Ovary (tissue), 7 donors: ENCODE measurements at regions not wholly inside any gene's neighbourhood (a gene's known extent, or its start where the extent isn't known, plus 50 kb on each side); places are given as distances from the start of the nearest gene placed in this dataset.
"Not testable (repeated sequence)": the region's sequence is repeated elsewhere in the genome, so short reads cannot be mapped to it uniquely, and the experiment has no call there.

Source experiments
- DNase-seq, 5 donors: peaks; one replicate each; pipeline ENCODE4 v3.0.0-alpha.2; 2019 to 2020
- H3K27ac ChIP-seq, 2 donors: fragments of 200-600 bp; one replicate each; pipeline versions ENCODE4 v1.5.1 to v1.8.0; 2019 to 2022
- H3K27me3 ChIP-seq: fragments of 200-600 bp; one replicate; pipeline ENCODE4 v1.8.0; 2022
- H3K36me3 ChIP-seq: fragments of 200-600 bp; sonication (generic); one replicate; pipeline ENCODE4 v1.5.1; 2019
- H3K4me1 ChIP-seq: one replicate; pipeline ENCODE4 v1.8.1; 2013; ENCODE audit warnings: mild to moderate bottlenecking, moderate library complexity; ENCODE audit not compliant: insufficient read depth
- H3K4me3 ChIP-seq: fragments of 200-600 bp; sonication (generic); one replicate; pipeline ENCODE4 v1.5.1; 2017
- H3K9me3 ChIP-seq, 2 donors: fragments of 200-600 bp in 1 of 2; sonication (generic) in 1 of 2; one replicate each; pipeline versions ENCODE4 v1.5.1 to v1.8.1; 2013 to 2019; ENCODE audit warnings: mild to moderate bottlenecking in 1 of 2, moderate library complexity in 1 of 2
- EP300 ChIP-seq: sonication (generic); formaldehyde crosslinking; IDR thresholded peaks from one replicate; pipeline ENCODE4 v1.6.1; 2017; ENCODE audit warnings: antibody characterized with exemption
- POLR2A ChIP-seq: fragments of 450-650 bp; IDR thresholded peaks from one replicate; pipeline ENCODE4 v1.6.1; 2017; ENCODE audit warnings: antibody characterized with exemption, mild to moderate bottlenecking, moderate library complexity
- WGBS, 3 donors: extraction: QIAGEN DNeasy Blood & Tissue Kit in 1 of 3; methylation state at CpG; one replicate each; pipeline versions ENCODE4 v1.1.5 to v1.1.7; 2013 to 2017; 5-methylcytosine and 5-hydroxymethylcytosine counted together
- intact Hi-C, 4 donors: fragments of 100-400 bp; cut with DNase I; formaldehyde crosslinking; loops; one replicate each; pipeline versions ENCODE4 v1.11.0 to v1.15.1; 2022 to 2023
- TF ChIP-seq, protein P1 (sequence below), 3 donors: fragments of 450-650 bp in 2 of 3; fragments of 200-600 bp in 1 of 3; IDR thresholded peaks; one replicate each; pipeline versions ENCODE4 v1.5.1 to v1.8.0; 2016 to 2022; ENCODE audit warnings: antibody characterized with exemption in 3 of 3, mild to moderate bottlenecking in 1 of 3
- donor health status: DM: no; HTN: no; CAD: no; lungs with moderate emphysema.
- donor health status: DM: no; HTN: no; CAD: no.
- donor health status: Bipolar disorder and iron deficiency.
- donor health status: DM: no; HTN: no; CAD: no.
- donor health status: DM: yes; HTN: yes; CAD: no.

GRCh38 chr12:19916974-19917373, 451.4 kb upstream of the PDE3A start:
- Histone ChIP-seq H3K4me3 (no peak overlapping the region), H3K27me3 (no peaks in the 10 kb centered on the region), H3K36me3 (no peaks in the 10 kb centered on the region), H3K4me1 (no peaks in the 10 kb centered on the region), H3K27ac (no peak overlapping the region), H3K9me3 (no peaks in the 10 kb centered on the region)
- 86 to 89% (median 88%) methylated on average over 3 of the region's 3 CpGs for WGBS, 3 donors
- no peak for DNase-seq
- intact Hi-C loops = loop anchor here in 1 of 4 donors (10.0 kb wide), 1 partner anchor 458 kb away; no protein-coding TSS in a partner anchor
- TF ChIP-seq EP300 (no peak), POLR2A (no peak)
- TF ChIP-seq, protein P1, sequence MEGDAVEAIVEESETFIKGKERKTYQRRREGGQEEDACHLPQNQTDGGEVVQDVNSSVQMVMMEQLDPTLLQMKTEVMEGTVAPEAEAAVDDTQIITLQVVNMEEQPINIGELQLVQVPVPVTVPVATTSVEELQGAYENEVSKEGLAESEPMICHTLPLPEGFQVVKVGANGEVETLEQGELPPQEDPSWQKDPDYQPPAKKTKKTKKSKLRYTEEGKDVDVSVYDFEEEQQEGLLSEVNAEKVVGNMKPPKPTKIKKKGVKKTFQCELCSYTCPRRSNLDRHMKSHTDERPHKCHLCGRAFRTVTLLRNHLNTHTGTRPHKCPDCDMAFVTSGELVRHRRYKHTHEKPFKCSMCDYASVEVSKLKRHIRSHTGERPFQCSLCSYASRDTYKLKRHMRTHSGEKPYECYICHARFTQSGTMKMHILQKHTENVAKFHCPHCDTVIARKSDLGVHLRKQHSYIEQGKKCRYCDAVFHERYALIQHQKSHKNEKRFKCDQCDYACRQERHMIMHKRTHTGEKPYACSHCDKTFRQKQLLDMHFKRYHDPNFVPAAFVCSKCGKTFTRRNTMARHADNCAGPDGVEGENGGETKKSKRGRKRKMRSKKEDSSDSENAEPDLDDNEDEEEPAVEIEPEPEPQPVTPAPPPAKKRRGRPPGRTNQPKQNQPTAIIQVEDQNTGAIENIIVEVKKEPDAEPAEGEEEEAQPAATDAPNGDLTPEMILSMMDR (IDR thresholded peaks at IDR 0.05) = no peak

- H3K4me1 ChIP-seq, H3K27me3 ChIP-seq, H3K9me3 ChIP-seq, H3K36me3 ChIP-seq, DNase-seq, H3K27ac ChIP-seq, H3K4me3 ChIP-seq, intact Hi-C loops: not testable (repeated sequence)
- WGBS, 3 donors = 91 to 95% (median 93%) methylated on average over 2 of the region's 2 CpGs
Observed at GRCh38 chr12:19921716-19922115, 446.6 kb upstream of the PDE3A start.

DNA sequence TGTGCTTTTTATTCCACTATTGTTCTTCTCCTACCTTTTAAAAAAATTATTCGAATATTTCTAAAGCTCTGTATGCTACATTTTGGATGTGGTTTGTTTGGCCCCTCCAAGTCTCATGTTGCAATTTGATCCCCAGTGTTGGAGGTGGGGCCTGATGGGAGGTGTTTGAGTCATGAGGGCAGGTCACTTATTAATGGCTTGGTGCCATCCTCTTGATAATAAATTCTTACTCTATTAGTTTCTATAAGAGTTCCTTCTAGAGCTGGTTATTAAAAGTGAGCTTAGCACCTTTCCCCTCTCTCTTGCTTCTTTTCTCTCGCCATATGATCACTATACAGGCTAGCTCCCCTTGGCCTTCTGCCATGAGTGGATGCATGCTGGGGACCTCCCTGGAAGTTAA, 445.6 kb upstream of the PDE3A start:
- Histone ChIP-seq H3K9me3 (no peaks in the 10 kb centered on the region), H3K4me1 (no peaks in the 10 kb centered on the region), H3K27me3 (no peaks in the 10 kb centered on the region), H3K36me3 (no peaks in the 10 kb centered on the region), H3K27ac (no peak overlapping the region), H3K4me3 (no peak overlapping the region)
- no peak for DNase-seq
- intact Hi-C loops = no loop called here
- TF ChIP-seq, protein P1 (IDR thresholded peaks at IDR 0.05) = no peak
- TF ChIP-seq POLR2A (no peak), EP300 (no peak)
- WGBS, 3 donors = 96 to 97% (median 96%) methylated on average over 2 of the region's 2 CpGs

GRCh38 chr12:19924360-19924759, 444.0 kb upstream of the PDE3A start:
- no peak for TF ChIP-seq POLR2A
- TF ChIP-seq, protein P1 (IDR thresholded peaks at IDR 0.05) = no peak
- TF ChIP-seq EP300 = no peak

GRCh38 chr12:19925841-19926240, 442.5 kb upstream of the PDE3A start:
- TF ChIP-seq, protein P1 (IDR thresholded peaks at IDR 0.05) = no peak
- DNase-seq = no peak
- Histone ChIP-seq H3K4me3 (no peak overlapping the region), H3K36me3 (no peaks in the 10 kb centered on the region), H3K27ac (no peak overlapping the region), H3K9me3 (no peaks in the 10 kb centered on the region), H3K4me1 (no peaks in the 10 kb centered on the region), H3K27me3 (no peaks in the 10 kb centered on the region)
- intact Hi-C loops = no loop called here
- 91 to 96% (median 94%) methylated on average over 2 of the region's 2 CpGs for WGBS, 3 donors

More at GRCh38 chr12:19924360-19924759, 444.0 kb upstream of the PDE3A start:
- H3K9me3 ChIP-seq = no peaks in the 10 kb centered on the region
- DNase-seq = no peak
- intact Hi-C loops = no loop called here
- no peaks in the 10 kb centered on the region for H3K36me3 ChIP-seq
- no peaks in the 10 kb centered on the region for H3K4me1 ChIP-seq
- H3K27me3 ChIP-seq = no peaks in the 10 kb centered on the region
- H3K27ac ChIP-seq = no peak overlapping the region
- no peak overlapping the region for H3K4me3 ChIP-seq
